K562 (cell line): ENCODE measurements at regions not wholly inside any gene's neighbourhood (a gene's known extent, or its start where the extent isn't known, plus 50 kb on each side); places are given as distances from the start of the nearest gene placed in this dataset.

Experiments used
- ATAC-seq: fragments of 200-7000 bp; cut with Tn5 transposase; 3 replicates; pipeline ENCODE4 v1.9.1; 2020; ENCODE audit warnings: moderate library complexity
- BruUV-seq: library from RNA; stranded (reverse); fragments of 400-500 nt; replicated peaks from 2 replicates; lab custom pipeline; 2021; lab: Mats Ljungman, UMichigan
- CTCF ChIA-PET: fragments of 300-600 bp; formaldehyde crosslinking; extraction: SDS; loops from one replicate; lab custom pipeline; 2021; ENCODE audit warnings: low intra/inter-chr PET ratio; lab: Yijun Ruan, JAX
- POLR2A ChIA-PET: fragments of 300-600, 350-650 bp; sonication (Branson Sonifier 250); formaldehyde crosslinking; extraction: SDS; loops from one replicate; lab custom pipeline; 2021; ENCODE audit warnings: antibody characterized with exemption, inconsistent platforms; lab: Yijun Ruan, JAX
- DNase-seq, 4 experiments: peaks; one replicate each; pipeline versions ENCODE4 v3.0.0 to v3.0.0-alpha.2; 2011 to 2018; ENCODE audit warnings: low spot score in 3 of 4, mixed read lengths in 3 of 4; ENCODE audit errors: extremely low read depth in 1 of 4
- FAIRE-seq: peaks from 2 replicates; lab custom pipeline; 2011; peaks lifted over from hg19 to GRCh38; lab: Jason Lieb, UNC
- H2AFZ ChIP-seq: 2 replicates; pipeline ENCODE4 v1.6.0; 2011; ENCODE audit warnings: low read depth, low read length, control low read depth, inconsistent platforms
- H3K27ac ChIP-seq: fragments of 200-600 bp; 3 replicates; pipeline ENCODE4 v1.8.0; 2011; ENCODE audit warnings: low read depth, mild to moderate bottlenecking, control low read depth, inconsistent platforms, low read length, moderate library complexity, mixed read lengths; ENCODE audit errors: extremely low read depth
- H3K27me3 ChIP-seq, 2 experiments: fragments of 300-600 bp in 1 of 2; 2 replicates in 1 of 2; 3 replicates in 1 of 2; pipeline versions ENCODE4 v1.6.0 to v1.8.0; 2011; ENCODE audit warnings: inconsistent platforms in 2 of 2, low read length in 2 of 2, mild to moderate bottlenecking in 1 of 2, mixed read lengths in 1 of 2, moderate library complexity in 1 of 2; ENCODE audit not compliant: control insufficient read depth in 2 of 2, insufficient read depth in 2 of 2
- H3K36me3 ChIP-seq: fragments of 300-600 bp; 3 replicates; pipeline ENCODE4 v1.8.0; 2011; ENCODE audit warnings: mild to moderate bottlenecking, low read length, inconsistent platforms; ENCODE audit not compliant: control insufficient read depth, insufficient read depth
- H3K4me1 ChIP-seq, 2 experiments: fragments of 200-600 bp in 1 of 2; replicated peaks in 1 of 2; 2 replicates in 1 of 2; 3 replicates in 1 of 2; pipeline versions ENCODE4 v1.5.1 to v1.8.0; 2011; ENCODE audit warnings: inconsistent platforms in 2 of 2, low read length in 2 of 2, mild to moderate bottlenecking in 1 of 2, mixed read lengths in 1 of 2, moderate library complexity in 1 of 2; ENCODE audit not compliant: control insufficient read depth in 2 of 2, insufficient read depth in 2 of 2
- H3K4me2 ChIP-seq: 2 replicates; pipeline ENCODE4 v1.6.1; 2011; ENCODE audit warnings: low read length, control low read depth, inconsistent platforms, mixed read lengths; ENCODE audit not compliant: insufficient read depth
- H3K4me3 ChIP-seq: fragments of 200-600 bp; sonication (generic), shearing (Covaris generic); 2 replicates; pipeline ENCODE4 v1.5.1; 2016; ENCODE audit warnings: control low read depth, inconsistent platforms
- H3K79me2 ChIP-seq: fragments of 200-600 bp; 3 replicates; pipeline ENCODE4 v1.8.0; 2011; ENCODE audit warnings: low read length, inconsistent platforms; ENCODE audit not compliant: control insufficient read depth, insufficient read depth
- H3K9ac ChIP-seq, 2 experiments: 2 replicates each; pipeline versions ENCODE4 v1.6.0 to v1.6.1; 2011; ENCODE audit warnings: low read depth in 2 of 2, low read length in 2 of 2, control low read depth in 1 of 2, inconsistent platforms in 1 of 2, mild to moderate bottlenecking in 1 of 2, mixed read lengths in 1 of 2; ENCODE audit not compliant: insufficient read depth in 1 of 2
- H3K9me1 ChIP-seq: one replicate; pipeline ENCODE4 v1.6.0; 2011; ENCODE audit warnings: inconsistent platforms, mild to moderate bottlenecking, low read length, moderate library complexity; ENCODE audit not compliant: control insufficient read depth, insufficient read depth
- H3K9me3 ChIP-seq: replicated peaks from 2 replicates; pipeline ENCODE4 v1.5.1; 2011; ENCODE audit warnings: low read depth, low read length, inconsistent platforms; ENCODE audit not compliant: control insufficient read depth, insufficient read depth
- H4K20me1 ChIP-seq: replicated peaks from 2 replicates; pipeline ENCODE4 v1.6.1; 2011; ENCODE audit warnings: low read length, inconsistent platforms, mixed read lengths; ENCODE audit not compliant: control insufficient read depth, insufficient read depth
- CHD2 ChIP-seq: IDR thresholded peaks from 2 replicates; pipeline ENCODE4 v1.6.1; 2011; ENCODE audit warnings: low read depth, low read length
- PHB2 ChIP-seq: fragments of 450-650 bp; IDR thresholded peaks from 2 replicates; pipeline ENCODE4 v1.6.1; 2017; ENCODE audit warnings: low read depth
- POLR2A ChIP-seq: fragments of 450-650 bp; conservative IDR thresholded peaks from 2 replicates; pipeline ENCODE4 v1.6.1; 2016
- RBM25 ChIP-seq: fragments of 200-400 bp; formaldehyde crosslinking; IDR thresholded peaks from 2 replicates; pipeline ENCODE4 v1.6.1; 2018; ENCODE audit warnings: low read length, low read depth, moderate library complexity; ENCODE audit not compliant: severe bottlenecking
- SUPT5H ChIP-seq: fragments of 450-650 bp; IDR thresholded peaks from 2 replicates; pipeline ENCODE4 v1.6.1; 2016
- U2AF2 ChIP-seq: fragments of 200-400 bp; formaldehyde crosslinking; optimal IDR thresholded peaks from 2 replicates; pipeline ENCODE3; 2017; ENCODE audit warnings: low read depth, mild to moderate bottlenecking, low read length
- ZNF146 ChIP-seq: IDR thresholded peaks from one replicate; pipeline ENCODE4 v1.6.1; 2018; ENCODE audit warnings: missing compliant biosample characterization; ENCODE audit not compliant: unreplicated experiment
- WGBS: fragments of 100-300 bp; shearing (Covaris generic); methylation state at CpG from one replicate; pipeline ENCODE4 v1.1.6; 2016; ENCODE audit warnings: low coverage, mixed read lengths; ENCODE audit not compliant: insufficient coverage; ENCODE audit errors: missing lambda C conversion rate; 5-methylcytosine and 5-hydroxymethylcytosine counted together
- in situ Hi-C: fragments of 300-500 bp; cut with MboI; formaldehyde crosslinking; loops from 4 replicates; pipeline ENCODE4 v1.15.0; 2018; ENCODE audit warnings: inconsistent platforms, mixed read lengths
- intact Hi-C: fragments of 100-400 bp; cut with micrococcal nuclease; formaldehyde crosslinking; loops from 2 replicates; pipeline ENCODE4 v1.14.2; 2022
- TF ChIP-seq, protein P1 (sequence below): sonication (generic); formaldehyde crosslinking; IDR thresholded peaks from 2 replicates; pipeline ENCODE4 v1.8.0; 2022; ENCODE audit warnings: missing genetic modification reagents, mild to moderate bottlenecking, borderline replicate concordance

DNA sequence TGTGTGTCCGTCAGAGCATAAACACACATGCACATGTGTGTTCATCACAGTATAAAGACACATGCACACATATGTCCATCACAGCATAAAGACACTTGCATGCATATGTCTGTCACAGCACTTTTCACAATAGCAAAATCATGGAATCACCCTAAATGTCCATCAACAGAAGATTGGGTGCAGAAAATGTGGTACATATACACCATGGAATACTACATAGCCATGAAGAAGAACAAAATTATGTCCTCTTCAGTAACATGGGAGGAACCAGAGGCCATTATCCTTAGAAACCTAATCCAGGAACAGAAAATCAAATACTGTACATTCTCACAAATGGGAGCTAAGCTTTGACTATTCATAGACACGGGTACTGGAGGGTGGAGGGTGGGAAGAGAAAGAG lies 732.2 kb downstream of the GALR1 start:
- peaks cover 98% of the 10 kb centered on the region for H3K79me2 ChIP-seq
- in situ Hi-C loops, result no loop called here
- intact Hi-C loops, result no loop called here
- no peak for DNase-seq
- ChIA-PET CTCF (no interaction called here), POLR2A (interaction anchor here (1.3 kb wide), 1 partner anchor 7 kb away, joined by 4 read pairs; no protein-coding TSS in a partner anchor)
- H4K20me1 ChIP-seq, result peaks cover 37% of the 10 kb centered on the region
- H3K27me3 ChIP-seq, result no peaks in the 10 kb centered on the region
- H3K9me3 ChIP-seq, result no peaks in the 10 kb centered on the region; the same call in 1 of the 2 replicates
- TF ChIP-seq PHB2 (no peak), CHD2 (peak; percentile 43; the same call in 1 of the 2 replicates), RBM25 (peak; percentile 9), U2AF2 (no peak), SUPT5H (peak; percentile 37; the same call in 1 of the 2 replicates), ZNF146 (CRISPR knock-in tag) (peak; percentile 93), POLR2A (0 out of 2 replicates have a peak, but pooled peaks have one; percentile 18)
- TF ChIP-seq, protein P1, sequence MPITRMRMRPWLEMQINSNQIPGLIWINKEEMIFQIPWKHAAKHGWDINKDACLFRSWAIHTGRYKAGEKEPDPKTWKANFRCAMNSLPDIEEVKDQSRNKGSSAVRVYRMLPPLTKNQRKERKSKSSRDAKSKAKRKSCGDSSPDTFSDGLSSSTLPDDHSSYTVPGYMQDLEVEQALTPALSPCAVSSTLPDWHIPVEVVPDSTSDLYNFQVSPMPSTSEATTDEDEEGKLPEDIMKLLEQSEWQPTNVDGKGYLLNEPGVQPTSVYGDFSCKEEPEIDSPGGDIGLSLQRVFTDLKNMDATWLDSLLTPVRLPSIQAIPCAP, result no peak
- peaks cover 3% of the 10 kb centered on the region for H3K9me1 ChIP-seq
- H3K4me2 ChIP-seq, result no peak overlapping the region
- peaks cover 4 to 15% of the 10 kb centered on the region in 2 experiments; a peak in 4 of 5 replicates for H3K4me1 ChIP-seq
- no peak for ATAC-seq
- no peak overlapping the region for H2AFZ ChIP-seq
- no peak overlapping the region; the same call in 2 of the 3 replicates for H3K27ac ChIP-seq
- BruUV-seq, result no TSS peak
- no peak for FAIRE-seq
- H3K9ac ChIP-seq, result no peak overlapping the region
- no peak overlapping the region for H3K4me3 ChIP-seq
- WGBS, result 100% methylated on average over 2 of the region's 2 CpGs
- peaks cover 99% of the 10 kb centered on the region for H3K36me3 ChIP-seq
